Epithelial cell of proximal tubule (primary cell): ENCODE measurements at regions not wholly inside any gene's neighbourhood (a gene's known extent, or its start where the extent isn't known, plus 50 kb on each side); places are given as distances from the start of the nearest gene placed in this dataset.

Experiments
- DNase-seq: peaks from one replicate; pipeline ENCODE4 v3.0.0-alpha.2; 2011; ENCODE audit warnings: low read depth
- H3K4me3 ChIP-seq: 2 replicates; pipeline ENCODE4 v1.5.1; 2011; ENCODE audit warnings: low read depth, mild to moderate bottlenecking, low read length
- CTCF ChIP-seq: conservative IDR thresholded peaks from 2 replicates; pipeline ENCODE4 v1.5.1; 2012; ENCODE audit warnings: low read depth, mild to moderate bottlenecking, low read length

GRCh38 chr2:142665241-142665640, 212.2 kb upstream of the KYNU start:
- DNase-seq, result no peak
- H3K4me3 ChIP-seq, result no peak overlapping the region
- no peak for TF ChIP-seq CTCF

GRCh38 chr2:142650601-142651000, 226.9 kb upstream of the KYNU start:
- DNase-seq, result no peak
- TF ChIP-seq CTCF, result no peak
- H3K4me3 ChIP-seq, result no peak overlapping the region

GRCh38 chr2:142649581-142649980, 227.9 kb upstream of the KYNU start:
- no peak overlapping the region for H3K4me3 ChIP-seq
- DNase-seq, result no peak
- TF ChIP-seq CTCF, result no peak

- DNase-seq, result no peak
- no peak overlapping the region for H3K4me3 ChIP-seq
- no peak for TF ChIP-seq CTCF
These were observed 234.8 kb upstream of the KYNU start for GRCh38 chr2:142642650-142643049.

GRCh38 chr2:142629193-142629592, 248.3 kb upstream of the KYNU start:
- no peak for DNase-seq
- TF ChIP-seq CTCF, result no peak
- no peak overlapping the region for H3K4me3 ChIP-seq

- H3K4me3 ChIP-seq, result no peak overlapping the region
- no peak for DNase-seq
- no peak for TF ChIP-seq CTCF
These were observed 256.2 kb upstream of the KYNU start for GRCh38 chr2:142621287-142621686.

GRCh38 chr2:142617461-142617860, 260.0 kb upstream of the KYNU start:
- TF ChIP-seq CTCF, result no peak
- H3K4me3 ChIP-seq, result no peak overlapping the region
- no peak for DNase-seq
